Stimulated activated CD4-positive, alpha-beta T cell treated with anti-CD3 and anti-CD28 coated beads, Interleukin-4, amount 100 ng/mL, for 1 hour (primary cell): ENCODE measurements at regions not wholly inside any gene's neighbourhood (a gene's known extent, or its start where the extent isn't known, plus 50 kb on each side); places are given as distances from the start of the nearest gene placed in this dataset.
"Not testable (repeated sequence)": the region's sequence is repeated elsewhere in the genome, so short reads cannot be mapped to it uniquely, and the experiment has no call there.

Source experiments
- DNase-seq: peaks from one replicate; pipeline ENCODE4 v3.0.0-alpha.2; 2020

DNA sequence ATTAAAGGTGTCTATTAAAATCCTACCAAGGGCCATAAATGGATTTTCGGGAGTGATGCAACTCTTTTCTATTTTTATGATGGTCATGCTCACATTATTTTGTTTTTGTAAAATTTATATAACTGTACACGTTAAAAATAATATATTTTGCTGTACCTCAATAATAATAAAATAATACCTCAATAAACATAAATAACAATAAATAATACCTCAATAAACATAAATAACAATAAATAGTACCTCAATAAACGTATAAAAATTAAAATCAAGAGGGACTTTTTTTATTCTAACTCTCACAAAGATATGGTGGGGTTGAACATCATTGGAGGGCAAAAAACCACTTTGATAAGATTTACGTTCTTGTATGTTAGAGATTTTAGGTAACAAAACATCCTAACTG, 1189.6 kb upstream of the CELF2 start:
- no peak for DNase-seq

DNA sequence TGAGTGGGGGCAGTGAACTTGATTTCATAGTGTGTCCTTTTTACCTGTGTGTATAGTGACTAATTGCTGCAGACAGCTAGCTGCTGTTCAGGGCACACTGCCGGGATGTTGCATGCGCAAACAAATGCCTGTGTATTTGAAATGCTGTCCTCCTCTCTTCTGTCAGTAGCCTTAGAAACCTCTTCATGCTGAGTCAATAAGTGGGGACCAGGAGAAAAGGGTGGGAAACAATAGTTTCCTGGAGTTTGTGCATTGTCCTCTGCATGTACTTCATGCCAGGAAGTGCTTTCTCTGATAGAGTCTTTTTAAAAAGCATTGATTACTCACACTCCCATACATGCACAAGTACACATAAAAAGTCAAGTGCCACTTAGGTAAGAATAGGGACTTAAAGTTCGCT, 1183.7 kb upstream of the CELF2 start:
- DNase-seq: no peak

DNA sequence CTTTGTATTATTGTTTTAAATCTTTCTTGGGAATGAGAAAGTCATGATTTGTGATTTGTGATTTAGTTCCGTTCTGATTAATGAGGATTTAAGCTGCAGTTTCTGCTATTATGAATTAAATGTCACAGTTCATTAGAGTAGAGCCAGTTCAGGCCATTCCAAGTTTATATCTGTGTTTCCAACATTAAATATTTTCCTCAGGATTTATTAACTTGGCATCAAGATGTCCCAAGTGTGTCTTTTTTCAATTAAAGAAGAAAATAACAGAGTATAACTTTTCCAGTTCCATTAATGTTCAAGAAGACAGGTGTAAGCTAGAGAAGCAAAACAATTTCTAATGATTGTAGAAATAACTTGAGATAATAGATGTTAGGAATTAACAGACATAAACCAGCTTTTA, 1183.2 kb upstream of the CELF2 start:
- no peak for DNase-seq

DNA sequence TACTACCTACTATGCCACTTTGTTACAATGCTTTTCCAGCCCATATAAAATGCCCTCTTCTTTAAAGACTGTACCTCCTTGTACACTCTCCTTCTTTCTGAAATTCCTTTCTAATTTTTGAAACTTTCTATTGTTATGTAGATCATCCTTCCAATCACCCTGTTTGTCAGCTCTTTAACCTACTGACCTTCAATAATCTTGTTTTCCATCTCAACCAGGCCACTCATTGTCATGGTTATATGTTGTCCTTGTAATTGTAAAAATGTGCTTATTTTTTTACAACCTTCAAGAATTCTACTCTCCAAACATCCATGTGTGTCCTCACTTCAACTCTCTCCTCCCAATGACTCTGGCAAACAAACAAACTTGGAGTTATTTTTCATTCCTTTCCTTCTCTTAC, 1172.6 kb upstream of the CELF2 start:
- DNase-seq: no peak

DNA sequence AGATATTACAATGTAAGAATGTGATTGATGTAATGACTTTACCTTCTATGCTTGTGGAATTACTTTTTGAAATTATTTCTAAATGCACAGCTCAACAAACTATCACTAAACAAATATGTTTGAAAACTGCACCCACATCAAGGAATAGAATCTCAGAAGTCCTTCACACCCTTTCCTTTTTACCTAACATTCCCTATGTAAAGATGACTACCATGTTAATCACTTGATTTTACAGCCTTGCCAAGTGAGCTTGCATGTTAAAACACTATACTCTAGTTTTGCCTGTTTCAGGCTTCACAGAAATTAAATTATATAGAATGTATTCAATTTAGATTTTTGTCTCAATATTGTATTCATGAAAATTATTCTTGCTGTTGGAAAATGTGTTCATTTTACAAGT, 1169.4 kb upstream of the CELF2 start:
- DNase-seq: no peak

DNA sequence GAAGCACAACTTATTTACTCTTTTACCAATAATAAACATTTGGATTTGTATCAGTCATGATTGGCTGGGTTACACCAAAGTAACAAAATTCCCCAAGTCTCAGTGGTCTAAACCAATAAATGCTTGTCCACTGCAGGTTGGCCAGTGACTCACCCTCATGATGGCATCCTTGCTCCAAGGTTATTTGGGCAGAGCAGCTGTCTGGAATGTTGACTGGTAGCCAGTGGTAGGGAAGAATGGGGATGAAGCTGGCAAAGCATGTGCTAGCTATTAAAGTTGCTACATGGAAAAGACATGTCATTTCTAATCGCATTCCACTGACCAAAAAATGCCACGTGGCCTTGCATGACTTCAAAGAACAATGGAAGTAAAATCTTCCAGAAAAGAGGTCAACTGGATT, 1168.7 kb upstream of the CELF2 start:
- DNase-seq: no peak

DNA sequence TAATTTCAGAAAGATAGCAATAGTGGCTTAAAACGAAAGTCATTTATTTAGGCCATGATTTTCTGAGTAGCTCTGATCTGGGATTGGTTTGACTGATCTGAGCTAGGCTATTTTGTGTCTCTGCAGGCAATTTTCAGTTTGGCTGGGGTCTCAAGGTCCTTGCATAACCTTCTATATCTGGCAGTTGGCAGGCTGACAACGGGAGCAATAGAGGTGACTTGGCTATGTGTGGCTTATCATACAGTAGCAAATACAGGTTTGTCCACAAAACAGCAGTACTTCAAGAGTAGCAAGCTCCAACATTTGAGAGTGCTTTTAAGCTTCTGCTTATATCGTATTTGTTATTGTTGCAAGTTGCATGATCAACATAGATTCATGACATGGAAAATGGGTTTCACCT, 1167.3 kb upstream of the CELF2 start:
- DNase-seq: no peak

DNA sequence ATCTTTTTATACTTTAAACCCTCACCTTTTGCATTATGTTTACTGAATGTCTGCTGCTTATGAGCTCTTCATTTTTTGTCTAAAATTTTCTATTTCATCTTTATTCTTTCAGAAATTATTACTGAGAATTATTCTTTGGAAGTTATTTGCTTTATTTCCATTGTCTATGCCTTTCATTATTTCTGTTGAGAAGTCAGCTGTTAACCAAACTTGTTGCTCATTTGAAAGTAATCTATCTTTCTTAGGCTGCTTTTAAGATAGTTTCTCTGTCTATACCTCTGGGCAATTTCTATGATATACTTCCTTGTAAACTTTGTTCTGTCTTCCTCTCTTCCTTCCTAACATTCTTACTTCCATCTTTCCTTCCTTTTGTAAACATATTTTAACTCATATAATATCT, 1165.9 kb upstream of the CELF2 start:
- DNase-seq: no peak

DNA sequence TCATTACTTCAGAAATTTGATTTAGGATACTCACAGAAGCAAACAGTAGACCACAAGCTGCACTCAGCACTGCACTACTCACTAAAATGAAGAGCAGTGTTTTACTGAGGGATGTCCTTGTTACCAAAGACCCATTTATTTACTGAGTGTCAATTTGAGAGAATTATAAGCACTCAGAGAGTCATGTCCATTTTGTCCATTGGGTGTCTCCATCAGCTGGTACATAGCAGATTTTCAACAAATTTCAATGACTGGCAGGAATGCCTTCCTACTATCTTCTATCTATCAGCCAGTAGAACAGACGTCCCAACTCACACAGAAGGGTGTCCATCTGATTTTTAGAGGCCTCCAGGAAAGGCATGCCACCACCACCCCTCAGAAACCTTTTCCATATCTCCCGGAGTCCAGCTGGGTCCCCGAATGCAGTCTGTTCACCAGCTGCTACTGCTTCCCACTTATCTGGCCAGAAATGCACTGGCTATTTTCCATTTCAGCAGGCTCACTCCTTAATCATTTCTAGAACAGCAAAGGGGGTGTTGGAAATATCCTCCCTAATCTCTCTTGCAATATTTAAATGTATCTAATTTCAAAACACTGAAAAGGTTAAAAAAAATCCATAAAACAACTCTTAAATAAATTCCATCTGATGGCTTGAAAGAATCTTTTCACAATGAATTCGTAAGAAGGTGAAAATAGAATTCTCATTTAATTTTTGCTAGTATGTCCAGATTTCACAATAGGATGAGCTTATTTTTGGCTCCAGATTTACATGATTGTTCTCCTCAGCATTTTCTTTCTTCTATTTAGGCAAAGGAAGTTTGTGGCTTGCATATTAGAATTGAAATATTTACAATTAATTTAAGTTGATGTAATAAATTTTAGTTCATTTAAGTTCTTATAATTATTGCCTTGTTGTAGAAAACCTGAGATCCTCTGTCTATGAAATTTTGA, 1164.0 kb upstream of the CELF2 start:
- DNase-seq: no peak

DNA sequence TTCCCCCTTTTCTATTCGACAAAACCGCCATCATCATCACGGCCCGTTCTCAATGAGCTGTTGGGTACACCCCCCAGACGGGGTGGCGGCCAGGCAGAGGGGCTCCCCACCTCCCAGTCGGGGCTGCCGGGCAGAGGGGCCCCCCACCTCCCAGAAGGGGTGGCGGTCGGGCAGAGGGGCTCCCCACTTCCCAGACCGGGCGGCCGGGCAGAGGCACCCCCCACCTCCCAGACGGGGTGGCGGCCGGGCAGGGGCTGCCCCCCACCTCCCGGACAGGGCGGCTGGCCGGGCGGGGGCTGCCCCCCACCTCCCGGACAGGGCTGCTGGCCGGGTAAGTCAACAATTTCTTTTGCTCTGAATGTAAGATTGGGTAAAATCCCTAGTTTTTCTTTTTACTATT, 1162.2 kb upstream of the CELF2 start:
- DNase-seq: not testable (repeated sequence)

DNA sequence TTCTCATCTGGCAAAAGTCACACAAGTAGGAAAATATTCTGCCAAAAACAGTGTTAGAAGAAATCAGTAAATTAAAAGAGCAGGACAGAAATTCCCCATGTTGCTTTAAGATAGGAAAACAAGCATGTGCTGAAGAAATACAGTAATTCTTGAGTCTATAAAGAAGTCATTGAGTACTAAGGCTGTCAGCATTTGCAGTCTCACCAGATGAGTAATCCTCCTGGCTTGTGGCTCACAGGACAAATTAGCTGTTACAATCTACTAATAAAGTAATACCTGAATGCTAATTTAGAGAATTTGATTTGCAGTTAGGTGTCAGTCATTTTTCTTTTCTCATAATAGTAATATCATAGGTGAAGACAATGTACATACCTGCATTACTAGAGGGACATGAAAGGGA, 1158.9 kb upstream of the CELF2 start:
- DNase-seq: no peak

DNA sequence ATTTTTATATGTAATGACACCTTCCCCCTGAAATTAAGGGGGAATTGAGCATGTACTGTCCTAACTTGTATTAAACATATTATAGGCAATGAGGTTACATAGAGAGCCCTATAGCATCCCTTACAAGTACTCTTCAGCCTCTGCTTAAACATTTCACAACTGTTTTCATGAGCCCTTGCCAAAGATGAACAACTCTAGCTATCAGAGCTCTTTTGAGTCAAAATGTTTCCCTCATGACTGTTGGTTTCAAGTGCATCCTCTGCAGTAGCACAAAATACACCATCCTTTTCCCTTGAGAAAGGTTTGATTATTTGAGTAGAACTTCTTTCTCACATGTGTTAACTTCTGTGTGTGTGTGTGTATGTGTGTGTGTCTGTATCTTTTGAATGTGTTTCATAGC, 1157.6 kb upstream of the CELF2 start:
- DNase-seq: no peak

DNA sequence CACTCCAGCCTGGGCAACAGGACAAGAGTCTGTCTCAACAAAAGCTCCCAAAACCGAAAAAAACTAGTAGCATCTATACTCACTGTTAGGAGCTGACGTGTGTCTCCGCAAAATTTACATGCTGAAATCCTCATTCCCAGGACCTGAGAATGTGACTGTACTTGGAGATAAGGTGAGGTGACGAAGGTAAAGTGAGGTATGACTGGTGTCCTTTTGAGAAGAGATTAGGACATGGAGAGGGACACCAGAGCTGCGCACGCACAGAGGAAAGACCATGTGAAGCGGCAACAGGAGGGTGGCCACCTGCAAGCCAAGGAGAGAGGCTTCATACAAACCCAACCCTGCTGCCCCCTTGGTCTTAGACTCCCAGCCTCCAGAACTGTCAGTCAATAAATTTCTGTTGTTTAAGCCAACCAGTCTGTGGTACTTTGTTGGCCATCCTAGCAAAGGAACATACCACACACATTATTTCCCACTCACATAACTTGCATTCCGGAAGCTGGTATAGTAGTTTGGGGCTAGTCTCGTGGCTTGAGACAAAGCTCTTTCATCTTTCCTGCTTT, 1154.0 kb upstream of the CELF2 start:
- DNase-seq: no peak

DNA sequence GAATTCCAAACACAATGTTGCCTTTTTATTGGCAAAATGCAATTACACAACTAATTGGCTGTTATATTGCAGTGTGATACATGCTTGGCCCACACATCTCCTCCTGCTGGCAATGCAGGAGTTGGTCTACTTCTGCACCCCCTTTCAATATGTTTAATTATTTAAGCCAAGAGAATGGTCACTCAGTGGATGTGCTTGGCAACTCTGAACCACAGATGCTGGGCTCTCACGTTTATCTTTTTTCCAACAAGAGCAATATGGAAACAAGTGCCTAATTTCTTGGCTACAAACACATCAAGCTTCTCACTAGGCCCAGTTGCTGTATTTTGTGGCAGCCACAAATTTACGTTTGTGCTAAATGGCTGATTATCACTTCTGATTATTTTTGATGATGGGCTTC, 1149.2 kb upstream of the CELF2 start:
- DNase-seq: no peak

DNA sequence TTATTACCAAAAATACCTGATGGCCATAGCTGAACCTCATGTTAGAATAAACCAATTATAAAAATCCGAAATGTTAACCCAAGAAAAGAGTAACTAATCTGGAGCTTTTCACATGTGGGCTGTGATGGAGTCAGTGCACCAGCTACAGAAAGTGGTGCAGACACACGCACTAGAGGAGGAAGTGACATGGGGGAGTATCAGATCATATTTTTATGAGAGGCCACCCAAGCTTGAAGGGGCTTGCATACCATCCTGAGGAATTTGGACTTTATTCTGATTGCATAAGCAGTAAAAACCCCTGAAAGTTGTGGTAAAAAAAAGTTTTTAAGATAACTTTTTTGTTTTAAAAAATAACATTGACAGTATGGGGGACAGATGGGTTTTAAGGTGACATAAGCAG, 1148.5 kb upstream of the CELF2 start:
- no peak for DNase-seq

DNA sequence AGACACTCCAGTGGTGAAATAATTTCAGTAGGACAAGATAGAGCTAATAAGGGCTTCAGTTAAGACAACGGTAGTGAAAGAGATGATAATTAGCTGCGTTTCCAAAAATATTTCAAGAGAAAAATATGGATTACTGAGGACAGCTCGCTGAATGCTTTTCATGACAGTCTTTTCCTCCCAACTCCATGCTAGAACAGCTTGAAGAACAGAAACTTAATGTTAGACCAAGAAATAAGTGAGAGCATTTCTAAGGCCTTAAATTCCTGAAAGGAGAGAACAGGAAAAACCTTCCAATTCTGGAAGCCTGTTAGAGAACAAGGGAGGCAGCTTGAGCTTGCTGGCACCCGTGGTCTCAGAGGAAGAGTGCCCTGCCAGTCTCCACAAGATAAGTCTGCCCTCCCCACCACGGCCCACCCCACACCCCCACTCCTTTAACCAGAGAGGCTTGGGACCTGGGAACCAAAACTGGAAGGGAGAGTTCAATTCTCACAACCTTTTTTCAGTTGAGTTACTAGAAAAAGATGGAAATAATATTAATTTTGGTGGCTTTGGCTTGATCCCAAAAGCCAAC, 1148.0 kb upstream of the CELF2 start:
- no peak for DNase-seq

DNA sequence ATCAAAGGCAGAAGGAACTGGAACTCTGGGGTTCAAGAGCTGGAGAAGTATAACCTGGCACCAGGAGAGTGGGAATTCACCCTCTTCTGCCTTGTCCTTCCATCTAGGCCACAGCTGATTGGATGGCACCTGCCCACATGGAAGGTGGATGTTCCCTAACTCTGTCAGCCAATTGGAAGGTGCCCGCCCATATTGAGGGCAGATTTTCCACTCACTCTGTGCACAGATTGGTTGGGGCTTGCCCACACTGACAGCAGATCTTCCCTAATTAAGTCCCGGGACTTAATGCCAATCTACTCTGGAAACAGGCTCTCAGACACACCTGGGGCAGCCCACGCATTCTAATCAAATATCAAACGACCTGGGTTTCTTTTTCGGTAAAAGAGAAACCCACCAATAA, 1142.3 kb upstream of the CELF2 start:
- DNase-seq: no peak

DNA sequence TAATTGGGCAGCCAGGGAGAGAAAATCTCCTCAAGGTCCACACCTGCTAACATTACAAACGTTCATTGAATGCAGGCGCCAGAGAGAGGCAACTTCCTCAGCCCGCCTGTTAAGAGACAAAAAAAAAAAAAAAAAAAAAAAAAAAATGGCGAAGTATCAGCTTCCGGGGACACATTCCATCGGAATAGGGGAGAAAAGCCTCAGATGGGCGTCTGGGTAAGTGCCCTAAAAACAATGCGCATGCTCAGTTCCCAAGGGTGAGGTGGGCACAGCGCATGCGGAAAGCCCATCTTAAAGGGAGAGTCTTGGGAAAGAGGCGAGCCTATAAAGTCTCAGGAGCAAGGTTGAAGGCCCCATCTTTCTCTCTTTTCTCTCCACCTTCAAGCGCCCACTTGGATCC, 1139.7 kb upstream of the CELF2 start:
- DNase-seq: no peak

DNA sequence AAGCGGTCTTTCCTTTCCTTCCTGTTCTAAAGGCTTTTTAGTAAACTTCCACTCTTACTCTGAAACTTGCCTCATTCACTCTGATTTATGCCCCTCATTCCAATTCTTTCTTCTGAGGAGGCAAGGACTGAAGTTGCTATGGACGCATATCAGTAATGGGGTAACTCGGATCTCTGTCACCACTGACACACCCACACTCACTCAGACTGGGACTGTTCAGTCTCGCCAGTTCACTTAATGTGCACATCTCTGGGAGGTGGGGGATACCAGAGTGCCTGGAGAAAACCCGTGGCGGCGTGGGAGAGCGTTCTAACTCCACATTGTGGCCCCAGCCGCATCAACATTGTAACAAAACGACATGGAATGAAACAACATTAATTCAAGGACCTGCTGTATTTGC, 1139.3 kb upstream of the CELF2 start:
- DNase-seq: no peak

DNA sequence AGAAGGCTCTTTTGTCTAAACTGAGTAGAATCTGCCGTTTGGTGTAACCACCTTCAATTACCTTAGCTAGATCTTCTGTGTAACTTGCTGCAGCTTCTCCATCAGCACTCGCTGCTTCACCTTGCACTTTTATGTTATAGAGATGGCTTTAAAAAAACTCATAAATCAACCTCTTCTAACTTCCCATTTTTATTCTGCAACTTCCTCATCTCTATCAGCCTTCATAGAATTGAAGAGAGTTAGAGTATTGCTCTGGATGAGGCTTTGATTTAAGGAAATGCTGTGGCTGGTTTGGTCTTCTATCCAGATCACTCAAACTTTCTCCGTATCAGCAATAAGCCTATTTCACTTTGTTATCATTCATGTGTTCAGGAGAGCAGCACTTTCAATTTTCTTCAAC, 1131.9 kb upstream of the CELF2 start:
- no peak for DNase-seq

DNA sequence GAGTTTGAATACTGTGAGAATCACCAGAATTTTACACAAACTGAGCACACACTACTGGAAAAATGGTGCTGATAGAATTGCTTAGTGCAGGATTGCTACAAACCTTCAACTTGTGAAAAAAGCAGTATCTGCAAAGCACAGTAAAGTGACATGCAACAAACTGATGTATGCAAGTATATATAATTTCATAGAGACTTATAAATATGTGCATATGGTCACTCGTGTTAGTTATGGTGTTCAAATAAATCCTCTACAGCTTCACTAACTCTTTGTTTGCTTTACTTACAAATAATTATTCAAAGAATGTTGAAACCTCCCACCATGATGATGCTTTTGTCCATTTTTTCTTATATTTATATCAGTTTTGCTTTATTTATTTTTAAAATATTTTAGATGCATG, 1130.9 kb upstream of the CELF2 start:
- no peak for DNase-seq

DNA sequence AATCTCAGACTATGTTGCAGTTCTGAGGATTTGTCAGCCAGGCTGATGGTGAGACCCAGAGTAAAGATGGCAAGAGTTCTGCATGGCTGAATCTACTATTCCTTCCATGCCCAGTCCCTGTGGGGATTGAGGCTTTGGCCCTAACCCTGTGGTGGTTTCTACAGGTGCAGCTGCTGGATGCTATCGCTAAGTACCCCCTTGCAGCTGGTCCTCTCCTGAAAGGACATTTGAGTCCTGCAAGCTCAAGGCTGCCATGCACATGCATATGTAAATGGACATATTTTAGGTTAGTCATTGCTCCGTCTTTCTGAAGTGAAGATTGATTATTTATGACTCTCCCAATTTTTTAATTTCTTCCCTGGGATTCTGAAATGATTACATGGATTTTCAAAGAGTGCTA, 1122.2 kb upstream of the CELF2 start:
- DNase-seq: no peak

DNA sequence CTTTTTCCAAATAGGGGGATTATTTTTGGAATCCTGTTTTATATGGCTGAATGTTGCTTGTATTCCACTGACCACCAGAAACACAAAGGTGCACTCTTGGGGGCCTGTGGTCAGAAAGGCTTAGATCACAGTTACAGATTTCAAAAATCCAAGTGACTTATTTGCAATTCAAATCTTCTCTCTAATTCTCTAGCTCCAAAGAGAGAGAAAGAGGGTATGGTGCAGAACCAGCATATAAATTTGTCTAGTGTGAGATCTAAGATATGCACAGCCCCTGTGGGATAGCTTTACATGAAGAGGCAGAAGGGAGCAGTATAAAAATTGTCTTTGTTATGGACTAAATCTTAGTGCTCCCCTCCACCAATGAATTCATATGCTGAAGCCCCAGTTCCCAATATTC, 1121.7 kb upstream of the CELF2 start:
- no peak for DNase-seq

DNA sequence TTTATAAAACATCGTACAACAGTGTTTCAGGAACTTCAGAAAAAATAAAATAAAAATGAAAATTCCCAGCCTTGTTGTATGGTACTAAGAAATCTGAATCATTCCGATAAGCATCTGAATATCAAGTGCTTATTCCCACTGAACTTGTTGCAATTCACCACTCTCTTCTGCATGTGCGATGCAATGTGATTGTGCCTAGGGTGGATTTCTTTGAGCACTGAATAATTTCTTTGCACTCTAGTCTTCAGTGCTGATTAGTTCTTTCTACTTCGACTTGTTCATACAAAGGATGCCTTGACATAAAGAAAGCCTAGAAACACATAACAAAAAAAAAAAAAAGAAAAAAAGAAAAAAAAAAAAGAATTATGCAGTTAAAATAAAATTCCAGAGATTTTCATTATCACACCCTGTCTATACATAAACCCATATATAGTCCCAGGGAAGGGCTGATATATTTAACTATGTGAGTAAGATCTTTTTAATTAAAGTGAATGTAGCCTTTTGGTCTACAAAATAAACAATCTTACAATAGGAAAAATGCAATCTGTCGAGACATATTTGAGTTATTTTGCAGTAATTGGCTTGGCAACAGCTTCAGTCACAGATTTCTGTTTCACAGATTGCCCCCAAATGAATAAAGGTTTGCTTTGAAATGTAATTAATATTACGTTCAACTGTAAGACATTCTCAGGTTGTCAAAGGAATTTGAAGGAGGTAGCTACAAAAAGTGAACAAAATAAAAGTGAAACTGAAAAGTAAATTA, 1118.9 kb upstream of the CELF2 start:
- no peak for DNase-seq
